ENCODE measurements at regions not wholly inside any gene's neighbourhood (a gene's known extent, or its start where the extent isn't known, plus 50 kb on each side); places are given as distances from the start of the nearest gene placed in this dataset.

DNA sequence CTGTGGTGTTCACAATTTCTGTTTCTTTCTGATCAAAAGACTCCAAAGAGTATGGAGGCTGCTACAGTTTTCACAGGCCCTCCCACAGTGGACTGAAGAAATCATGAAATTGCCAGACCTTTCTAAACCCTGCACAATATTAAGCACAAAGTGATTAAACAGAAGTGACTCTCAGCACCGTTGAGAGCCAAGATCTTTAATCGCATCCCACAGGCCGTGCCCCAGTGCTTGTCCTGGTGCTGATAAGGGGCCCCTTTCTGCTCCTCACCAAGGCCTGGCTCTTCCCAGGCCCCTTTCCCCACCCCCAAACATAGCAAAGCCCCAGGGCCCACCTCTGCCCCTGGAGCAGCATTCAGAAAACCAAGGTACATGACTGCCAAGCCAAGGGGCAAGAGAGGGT lies 57.4 kb upstream of the BMAL1 start:
- H3K27me3 ChIP-seq (ENCODE audit: insufficient read depth, poor library complexity, severe bottlenecking), result no peaks in the 10 kb centered on the region
- no peak for DNase-seq (ENCODE audit: low read depth in 1 of 2, low spot score in 1 of 2)
- TF ChIP-seq GABPA (IDR thresholded peaks at IDR 0.05; ENCODE audit: low read depth) (no peak), POLR2AphosphoS5 (IDR thresholded peaks at IDR 0.05; ENCODE audit: low read depth) (no peak), SPI1 (IDR thresholded peaks at IDR 0.05; ENCODE audit: borderline replicate concordance, low read depth) (no peak), REST (IDR thresholded peaks at IDR 0.05; ENCODE audit: insufficient replicate concordance, low read depth) (no peak)
- TF ChIP-seq, protein P1, sequence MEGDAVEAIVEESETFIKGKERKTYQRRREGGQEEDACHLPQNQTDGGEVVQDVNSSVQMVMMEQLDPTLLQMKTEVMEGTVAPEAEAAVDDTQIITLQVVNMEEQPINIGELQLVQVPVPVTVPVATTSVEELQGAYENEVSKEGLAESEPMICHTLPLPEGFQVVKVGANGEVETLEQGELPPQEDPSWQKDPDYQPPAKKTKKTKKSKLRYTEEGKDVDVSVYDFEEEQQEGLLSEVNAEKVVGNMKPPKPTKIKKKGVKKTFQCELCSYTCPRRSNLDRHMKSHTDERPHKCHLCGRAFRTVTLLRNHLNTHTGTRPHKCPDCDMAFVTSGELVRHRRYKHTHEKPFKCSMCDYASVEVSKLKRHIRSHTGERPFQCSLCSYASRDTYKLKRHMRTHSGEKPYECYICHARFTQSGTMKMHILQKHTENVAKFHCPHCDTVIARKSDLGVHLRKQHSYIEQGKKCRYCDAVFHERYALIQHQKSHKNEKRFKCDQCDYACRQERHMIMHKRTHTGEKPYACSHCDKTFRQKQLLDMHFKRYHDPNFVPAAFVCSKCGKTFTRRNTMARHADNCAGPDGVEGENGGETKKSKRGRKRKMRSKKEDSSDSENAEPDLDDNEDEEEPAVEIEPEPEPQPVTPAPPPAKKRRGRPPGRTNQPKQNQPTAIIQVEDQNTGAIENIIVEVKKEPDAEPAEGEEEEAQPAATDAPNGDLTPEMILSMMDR (IDR thresholded peaks at IDR 0.05; ENCODE audit: insufficient read depth, low read length), result no peak
- H3K27ac ChIP-seq (replicated peaks), result no peak overlapping the region
- no peak overlapping the region for H3K4me3 ChIP-seq (replicated peaks; ENCODE audit: insufficient read depth, low read length)

- Histone ChIP-seq H3K27me3 (ENCODE audit: insufficient read depth, poor library complexity, severe bottlenecking) (no peaks in the 10 kb centered on the region), H3K4me3 (replicated peaks; ENCODE audit: insufficient read depth, low read length) (no peak overlapping the region), H3K27ac (replicated peaks) (no peak overlapping the region)
- no peak for DNase-seq (ENCODE audit: low read depth in 1 of 2, low spot score in 1 of 2)
- TF ChIP-seq SPI1 (IDR thresholded peaks at IDR 0.05; ENCODE audit: borderline replicate concordance, low read depth), result no peak
- no peak for TF ChIP-seq POLR2AphosphoS5 (IDR thresholded peaks at IDR 0.05; ENCODE audit: low read depth)
- no peak for TF ChIP-seq REST (IDR thresholded peaks at IDR 0.05; ENCODE audit: insufficient replicate concordance, low read depth)
- TF ChIP-seq, protein P1 (IDR thresholded peaks at IDR 0.05; ENCODE audit: insufficient read depth, low read length), result no peak
- TF ChIP-seq GABPA (IDR thresholded peaks at IDR 0.05; ENCODE audit: low read depth), result no peak
Measured at GRCh38 chr11:13221722-13222121, 55.9 kb upstream of the BMAL1 start.

DNA sequence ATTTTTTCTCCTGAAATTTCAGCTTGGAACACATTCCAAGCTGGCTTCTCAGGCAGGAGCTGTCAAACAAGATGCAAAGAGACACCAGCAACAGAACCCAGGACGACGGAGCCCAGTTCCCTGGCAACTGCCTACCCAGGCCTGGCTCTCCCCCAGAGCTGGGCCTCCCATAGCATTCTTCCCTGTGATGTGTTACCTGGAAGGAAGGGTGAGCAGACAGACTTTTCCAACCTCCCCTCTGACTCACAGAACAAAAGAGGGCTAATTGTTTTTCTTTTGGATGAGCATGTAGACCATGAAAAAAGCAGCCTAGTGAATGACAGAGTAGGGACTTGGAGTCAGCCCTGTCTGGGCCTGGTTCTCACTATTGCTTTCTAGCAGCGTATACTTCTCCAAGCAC lies 55.3 kb upstream of the BMAL1 start:
- Histone ChIP-seq H3K4me3 (replicated peaks; ENCODE audit: insufficient read depth, low read length) (no peak overlapping the region), H3K27me3 (ENCODE audit: insufficient read depth, poor library complexity, severe bottlenecking) (no peaks in the 10 kb centered on the region), H3K27ac (replicated peaks) (no peak overlapping the region)
- TF ChIP-seq, protein P1 (IDR thresholded peaks at IDR 0.05; ENCODE audit: insufficient read depth, low read length), result no peak
- no peak for TF ChIP-seq SPI1 (IDR thresholded peaks at IDR 0.05; ENCODE audit: borderline replicate concordance, low read depth)
- no peak for TF ChIP-seq REST (IDR thresholded peaks at IDR 0.05; ENCODE audit: insufficient replicate concordance, low read depth)
- TF ChIP-seq GABPA (IDR thresholded peaks at IDR 0.05; ENCODE audit: low read depth), result no peak
- TF ChIP-seq POLR2AphosphoS5 (IDR thresholded peaks at IDR 0.05; ENCODE audit: low read depth), result no peak
- no peak for DNase-seq (ENCODE audit: low read depth in 1 of 2, low spot score in 1 of 2)

All from HL-60 (cell line).